IPS-18c (cell line): ENCODE measurements at regions not wholly inside any gene's neighbourhood (a gene's known extent, or its start where the extent isn't known, plus 50 kb on each side); places are given as distances from the start of the nearest gene placed in this dataset.
"Not testable (repeated sequence)": the region's sequence is repeated elsewhere in the genome, so short reads cannot be mapped to it uniquely, and the experiment has no call there.

ENCODE experiments used
- H3K4me3 ChIP-seq: 2 replicates; pipeline ENCODE4 v1.7.0; 2013; ENCODE audit warnings: low read depth, mild to moderate bottlenecking, low read length, moderate library complexity; ENCODE audit not compliant: insufficient read depth
- H3K9me3 ChIP-seq: one replicate; pipeline ENCODE4 v1.6.1; 2013; ENCODE audit warnings: mild to moderate bottlenecking, low read length, moderate library complexity; ENCODE audit not compliant: control insufficient read depth, insufficient read depth

DNA sequence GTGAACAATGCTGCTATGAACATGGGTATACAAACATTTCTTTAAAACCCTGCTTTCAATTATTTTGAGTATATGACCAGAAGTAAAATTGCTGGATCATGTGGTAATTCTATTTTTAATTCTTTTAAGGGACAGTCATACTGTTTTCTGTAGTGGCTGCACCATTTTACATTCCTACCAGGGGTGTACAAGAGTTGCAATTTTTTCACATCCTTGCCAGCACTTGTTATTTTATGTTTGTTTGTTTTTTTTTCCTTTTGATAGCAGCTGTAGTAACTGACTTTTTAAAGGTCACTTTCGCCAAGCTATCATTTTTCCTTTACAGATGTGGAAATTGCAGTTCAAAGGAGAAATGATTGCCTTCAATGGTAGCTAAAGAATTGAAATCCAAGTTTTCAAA lies 99.5 kb downstream of the GPR85 start:
- no peaks in the 10 kb centered on the region for H3K9me3 ChIP-seq

DNA sequence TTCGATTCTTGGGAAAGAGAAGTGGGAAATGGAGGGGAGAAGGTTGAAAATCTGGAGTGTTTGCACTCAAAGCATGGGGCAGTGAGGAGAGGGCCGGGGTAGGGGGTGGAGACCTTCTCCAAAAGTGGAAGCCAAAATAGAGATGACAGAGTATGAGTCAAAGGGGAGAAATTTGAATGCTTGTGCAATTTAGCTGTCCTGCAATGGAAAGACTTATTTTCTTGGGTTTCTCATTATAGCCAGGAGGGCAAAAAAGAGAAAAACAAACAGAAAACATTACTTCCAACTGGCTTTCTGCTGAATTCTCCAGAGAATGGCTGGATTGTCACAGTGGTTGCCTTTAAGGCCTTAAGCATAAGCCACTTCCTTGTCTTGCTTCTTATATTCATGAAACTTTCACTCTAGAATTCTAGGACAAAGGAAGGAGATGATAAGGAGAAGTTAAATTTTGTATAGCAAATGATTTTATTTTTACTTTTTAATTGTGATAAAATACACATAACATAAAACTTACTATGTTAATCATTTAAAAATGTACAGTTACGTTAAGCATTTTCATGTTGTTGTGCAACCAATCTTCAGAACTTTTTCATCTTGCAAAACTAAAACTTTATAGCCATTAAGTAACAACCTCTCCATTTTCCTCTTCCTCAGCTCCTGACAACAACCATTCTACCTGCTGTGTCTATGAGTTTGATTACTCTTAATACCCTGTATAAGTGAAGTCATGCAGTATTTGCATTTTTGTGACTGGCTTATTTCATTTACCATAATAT lies 100.2 kb downstream of the GPR85 start:
- Histone ChIP-seq H3K4me3 (no peak overlapping the region), H3K9me3 (no peaks in the 10 kb centered on the region)

More for the DNA sequence above, 99.5 kb downstream of the GPR85 start:
- H3K4me3 ChIP-seq, result no peak overlapping the region

DNA sequence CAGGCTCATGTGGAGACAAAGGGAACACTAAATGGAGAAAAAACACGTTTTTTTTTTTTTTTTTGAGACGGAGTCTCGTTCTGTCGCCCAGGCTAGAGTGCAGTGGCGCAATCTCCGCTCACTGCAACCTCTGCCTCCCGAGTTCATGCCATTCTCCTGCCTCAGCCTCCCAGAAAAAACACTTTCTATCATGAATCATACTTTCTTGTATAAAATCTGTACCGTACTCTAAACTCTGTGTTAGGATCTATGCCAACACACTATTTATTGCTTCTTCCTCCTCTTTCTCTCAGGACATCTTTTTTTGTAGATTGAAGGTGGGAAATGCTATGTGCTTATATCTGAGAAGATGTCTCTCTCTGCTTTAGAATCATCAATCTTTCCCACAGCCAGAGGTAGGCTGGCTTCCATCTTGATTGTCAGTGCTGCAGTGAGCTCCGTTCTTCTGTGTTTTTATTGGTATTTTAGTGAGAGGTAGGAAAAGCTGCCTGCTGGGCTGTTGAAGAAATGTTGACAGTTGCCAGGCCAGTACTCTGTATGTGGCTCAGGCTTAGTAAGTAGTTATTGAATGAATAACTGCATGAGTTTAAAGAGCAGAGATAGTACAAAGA lies 101.1 kb downstream of the GPR85 start:
- no peak overlapping the region for H3K4me3 ChIP-seq
- no peaks in the 10 kb centered on the region for H3K9me3 ChIP-seq

GRCh38 chr7:112982441-112983063 lies 104.1 kb downstream of the GPR85 start:
- no peak overlapping the region for H3K4me3 ChIP-seq
- no peaks in the 10 kb centered on the region for H3K9me3 ChIP-seq

- H3K9me3 ChIP-seq, result no peaks in the 10 kb centered on the region
These were observed 104.7 kb downstream of the GPR85 start for GRCh38 chr7:112981966-112982365.

GRCh38 chr7:112979055-112979454 lies 107.6 kb downstream of the GPR85 start:
- not testable (repeated sequence) for H3K9me3 ChIP-seq, H3K4me3 ChIP-seq

More at GRCh38 chr7:112981966-112982365, 104.7 kb downstream of the GPR85 start:
- H3K4me3 ChIP-seq, result no peak overlapping the region

DNA sequence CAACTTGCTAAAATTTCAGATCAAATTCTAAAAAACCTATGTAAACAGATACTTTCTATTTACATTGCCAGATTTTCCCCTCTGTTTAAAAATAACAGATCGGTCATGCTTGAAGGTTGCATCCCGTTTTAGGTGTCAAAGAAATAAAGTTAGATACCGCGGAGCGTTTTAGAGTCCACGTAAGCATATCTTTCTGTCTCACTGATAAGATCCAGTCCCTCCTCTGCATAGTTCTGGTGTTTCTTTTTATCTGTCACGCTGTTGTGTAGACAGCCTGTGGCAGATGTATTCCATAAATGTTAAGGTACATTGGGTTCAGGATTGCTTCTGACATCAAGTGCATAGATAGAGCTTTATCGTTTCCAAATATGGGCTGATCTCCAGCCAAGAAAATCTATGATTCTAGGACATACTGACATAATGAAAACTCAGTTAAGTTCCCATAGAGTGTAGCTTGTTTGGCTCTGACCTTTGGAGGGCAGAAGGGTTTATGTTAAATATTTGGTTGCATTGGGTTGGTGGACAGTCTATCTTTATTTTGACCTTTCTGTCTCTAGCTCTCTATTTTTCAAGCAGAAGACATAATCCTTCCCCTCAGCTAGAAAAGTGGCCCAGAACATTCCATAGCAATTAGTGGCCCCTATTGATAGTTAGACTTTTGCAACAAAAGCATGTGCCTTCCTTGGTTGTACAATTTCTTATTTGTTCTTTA lies 109.2 kb downstream of the GPR85 start:
- H3K4me3 ChIP-seq, H3K9me3 ChIP-seq: not testable (repeated sequence)

- H3K9me3 ChIP-seq, result no peaks in the 10 kb centered on the region
- H3K4me3 ChIP-seq, result no peak overlapping the region
These were observed 115.9 kb downstream of the GPR85 start for GRCh38 chr7:112970771-112971170.

DNA sequence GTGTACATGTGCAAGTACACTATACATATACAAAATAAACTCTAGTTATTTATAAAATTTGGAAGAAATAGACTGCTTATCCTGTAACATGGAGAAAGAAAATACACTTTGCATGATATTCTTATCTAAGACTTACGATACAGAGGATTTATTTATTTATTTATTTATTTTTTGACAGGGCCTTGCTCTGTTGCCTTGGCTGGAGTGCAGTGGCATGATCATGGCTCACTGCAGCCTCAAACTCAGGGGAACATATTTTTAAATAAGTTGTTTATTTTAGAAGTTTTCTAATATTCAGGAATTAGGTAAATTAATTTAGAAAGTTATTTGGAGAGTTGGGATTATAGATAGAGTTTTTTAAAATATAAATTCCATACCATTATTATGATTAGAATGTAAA lies 116.7 kb downstream of the GPR85 start:
- Histone ChIP-seq H3K4me3 (no peak overlapping the region), H3K9me3 (no peaks in the 10 kb centered on the region)

DNA sequence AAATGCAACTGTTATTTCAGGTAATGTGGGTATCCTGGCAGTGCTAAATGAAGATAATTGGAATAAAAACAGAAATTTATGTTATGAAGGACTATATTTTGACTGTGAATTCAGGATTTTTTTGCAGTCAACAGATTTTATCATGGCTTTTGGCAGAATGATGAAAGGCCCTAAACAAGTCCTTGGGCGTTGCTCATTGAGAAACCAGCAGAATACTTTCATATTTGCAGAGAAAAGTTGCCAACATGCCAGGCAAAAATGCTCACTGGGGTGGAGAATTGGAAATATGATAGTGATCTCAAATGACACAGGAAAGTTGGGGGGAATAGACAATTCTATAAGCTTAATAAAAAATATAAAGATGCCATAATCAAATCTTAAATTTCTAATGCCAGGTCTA lies 121.1 kb downstream of the GPR85 start:
- Histone ChIP-seq H3K4me3 (no peak overlapping the region), H3K9me3 (no peaks in the 10 kb centered on the region)

DNA sequence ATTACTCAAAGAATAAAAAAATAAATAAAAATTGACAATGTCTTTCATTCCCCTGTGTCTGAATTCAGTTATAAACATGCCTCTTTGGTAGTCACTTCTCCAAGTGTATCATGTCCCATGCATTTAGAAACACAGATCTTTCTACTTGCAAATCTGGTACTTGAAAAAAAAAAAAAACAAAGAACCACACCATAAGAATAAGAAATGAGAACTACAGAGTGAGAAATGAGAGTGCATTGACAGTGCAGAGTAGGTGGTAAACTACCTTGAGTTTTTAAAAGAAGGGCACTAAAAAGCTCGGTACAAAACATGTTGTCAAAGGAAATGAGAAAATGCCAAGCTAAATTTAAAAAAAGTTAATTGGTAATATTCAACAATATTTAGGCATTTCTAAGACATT lies 123.0 kb downstream of the GPR85 start:
- no peak overlapping the region for H3K4me3 ChIP-seq
- no peaks in the 10 kb centered on the region for H3K9me3 ChIP-seq

- Histone ChIP-seq H3K9me3 (no peaks in the 10 kb centered on the region), H3K4me3 (no peak overlapping the region)
These were observed 123.8 kb downstream of the GPR85 start for GRCh38 chr7:112962815-112963214.

GRCh38 chr7:112959276-112959675 lies 127.4 kb downstream of the GPR85 start:
- no peak overlapping the region for H3K4me3 ChIP-seq

DNA sequence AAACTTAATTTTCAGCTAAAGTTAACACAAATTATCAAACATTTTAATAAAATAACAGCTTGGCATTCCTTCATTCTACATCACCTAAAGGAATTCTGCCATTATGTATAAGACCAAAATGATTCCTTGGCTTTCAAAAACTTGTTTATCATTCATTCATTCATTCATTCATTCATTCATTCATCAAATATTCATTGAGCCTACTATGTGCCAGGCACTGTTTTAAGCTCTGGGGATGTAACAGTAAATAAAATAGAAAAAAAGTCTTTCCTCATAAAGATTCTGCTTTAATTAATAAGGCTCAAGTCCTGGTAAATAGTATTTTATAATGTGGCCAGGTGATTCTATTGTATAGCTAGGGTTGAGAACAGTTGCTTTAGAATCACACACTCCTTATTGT lies 127.9 kb downstream of the GPR85 start:
- Histone ChIP-seq H3K4me3 (no peak overlapping the region), H3K9me3 (no peaks in the 10 kb centered on the region)

More at GRCh38 chr7:112959276-112959675, 127.4 kb downstream of the GPR85 start:
- H3K9me3 ChIP-seq, result no peaks in the 10 kb centered on the region

DNA sequence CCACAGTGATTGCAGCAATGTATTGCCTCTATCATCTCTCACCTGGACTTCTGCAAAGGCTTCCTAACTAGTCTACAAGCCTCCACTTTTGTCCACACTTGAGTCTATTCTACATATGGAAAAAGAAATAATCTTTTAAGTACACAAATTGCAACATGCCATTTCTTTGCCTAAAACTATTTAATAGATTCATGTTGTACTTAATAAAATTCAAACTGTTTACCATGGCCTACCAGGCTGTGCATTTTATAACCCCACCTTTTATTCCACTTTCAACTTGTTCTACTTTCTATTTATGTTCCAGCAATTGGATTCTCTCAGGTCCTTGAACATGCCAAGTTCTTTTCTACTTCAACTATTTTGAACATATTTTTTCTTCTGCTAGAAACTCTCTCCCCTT lies 128.7 kb downstream of the GPR85 start:
- Histone ChIP-seq H3K9me3 (no peaks in the 10 kb centered on the region), H3K4me3 (no peak overlapping the region)

- H3K9me3 ChIP-seq, result not testable (repeated sequence)
These were observed 133.6 kb downstream of the GPR85 start for GRCh38 chr7:112953031-112953430.

GRCh38 chr7:112951070-112951469 lies 135.6 kb downstream of the GPR85 start:
- Histone ChIP-seq H3K4me3 (no peak overlapping the region), H3K9me3 (no peaks in the 10 kb centered on the region)

More at GRCh38 chr7:112953031-112953430, 133.6 kb downstream of the GPR85 start:
- not testable (repeated sequence) for H3K4me3 ChIP-seq

DNA sequence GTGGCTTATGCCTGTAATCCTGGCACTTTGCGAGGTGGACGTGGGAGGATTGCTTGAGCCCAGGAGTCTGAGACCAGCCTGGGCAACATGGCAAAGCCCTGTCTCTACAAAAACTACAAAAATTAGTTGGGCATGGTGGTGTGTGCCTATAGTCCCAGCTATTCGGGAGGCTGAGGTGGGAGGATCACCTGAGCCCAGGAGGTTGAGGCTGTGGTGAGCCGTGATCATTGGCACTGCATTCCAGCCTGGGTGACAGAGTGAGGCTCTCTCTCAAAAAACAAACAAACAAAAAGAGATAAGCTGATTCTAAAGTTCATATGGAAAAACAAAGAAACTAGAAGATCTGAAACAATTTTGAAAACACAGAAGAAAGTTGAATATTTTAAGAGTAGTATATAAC lies 136.9 kb downstream of the GPR85 start:
- not testable (repeated sequence) for H3K9me3 ChIP-seq, H3K4me3 ChIP-seq
